HG02981 (cell line): ENCODE measurements at regions not wholly inside any gene's neighbourhood (a gene's known extent, or its start where the extent isn't known, plus 50 kb on each side); places are given as distances from the start of the nearest gene placed in this dataset.
A peak's percentile ranks its signal among the peaks of the same experiment; 100 is the strongest.

Experiments used
- ATAC-seq: cut with Tn5 transposase; IDR thresholded peaks from one replicate; pipeline ENCODE4 v1.9.1; 2021; ENCODE audit warnings: mild to moderate bottlenecking, moderate library complexity; ENCODE audit not compliant: unreplicated experiment

DNA sequence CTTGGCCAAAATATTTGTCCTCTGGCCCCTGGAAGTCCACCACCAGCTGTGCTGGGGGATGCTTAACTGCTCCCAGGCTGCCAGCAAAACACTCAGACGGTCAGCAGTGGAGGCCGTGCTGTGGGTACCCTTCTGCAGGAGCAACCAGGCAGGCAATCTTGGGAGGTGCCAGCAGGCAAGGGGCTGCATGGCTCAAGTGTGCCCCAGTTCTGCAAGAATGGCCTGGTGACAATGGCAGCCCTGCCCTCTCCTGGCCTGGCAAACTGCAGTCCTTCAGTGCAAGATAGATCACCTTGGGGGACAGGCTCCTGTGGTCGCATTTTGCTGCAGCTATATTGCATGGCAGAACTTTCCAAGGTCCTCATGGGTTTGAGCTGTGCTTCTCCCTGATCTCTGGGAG lies 728.3 kb downstream of the TMTC2 start:
- no peak for ATAC-seq

DNA sequence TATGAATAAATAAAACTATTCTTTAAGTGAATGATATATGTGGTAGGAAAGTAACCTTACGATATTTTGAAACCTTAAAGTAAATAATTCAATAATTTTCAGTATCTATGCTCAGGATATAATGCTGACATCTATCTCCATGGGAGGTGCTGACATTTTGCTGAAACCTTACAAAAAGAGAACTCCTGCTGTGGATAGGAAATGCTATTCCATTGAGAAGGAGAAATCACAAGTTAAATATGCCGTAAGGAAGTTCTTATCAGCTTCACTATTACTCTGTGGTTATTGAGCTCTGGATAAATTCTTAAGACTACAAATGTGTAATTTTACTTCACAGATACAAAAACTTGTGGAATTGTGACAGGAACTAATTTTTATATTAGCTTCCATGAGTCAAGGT lies 722.1 kb downstream of the TMTC2 start:
- no peak for ATAC-seq

DNA sequence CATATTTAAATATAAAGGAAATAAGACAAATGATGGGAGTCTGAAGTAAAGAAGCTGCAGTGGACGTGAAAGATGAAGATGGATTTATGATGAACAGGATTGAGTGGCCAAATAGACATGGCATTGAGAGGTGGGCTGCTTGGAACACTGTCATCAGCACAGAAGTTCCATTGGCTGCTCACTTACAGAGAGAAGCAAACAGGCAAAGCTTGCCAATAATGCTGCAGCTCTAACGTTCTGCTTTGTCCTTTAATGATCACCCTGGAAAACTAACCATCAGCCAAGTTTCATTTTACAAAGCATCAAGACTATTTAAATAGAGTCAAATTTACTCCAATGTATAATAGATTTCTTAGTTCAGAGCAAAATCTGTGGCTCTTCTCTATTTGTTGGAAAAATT lies 721.4 kb downstream of the TMTC2 start:
- ATAC-seq, result no peak

DNA sequence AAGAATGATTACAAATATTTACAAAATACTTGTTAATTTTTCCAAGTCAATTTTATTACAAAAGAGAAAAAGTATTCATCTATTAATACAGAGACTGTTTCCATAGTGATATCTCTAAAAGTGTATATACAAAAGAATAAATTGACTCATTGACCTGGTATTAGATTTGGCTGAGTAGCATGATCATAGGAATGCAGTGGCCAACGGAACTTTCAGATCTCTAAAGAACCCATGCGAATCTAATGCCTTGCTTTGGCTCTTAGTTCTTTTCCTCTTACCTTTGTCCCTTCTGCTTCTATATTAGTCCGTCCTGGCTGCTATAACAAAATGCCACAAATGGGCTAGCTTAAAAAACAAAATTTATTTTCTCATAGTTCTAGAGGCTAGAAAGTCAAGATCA lies 717.8 kb downstream of the TMTC2 start:
- ATAC-seq, result no peak

DNA sequence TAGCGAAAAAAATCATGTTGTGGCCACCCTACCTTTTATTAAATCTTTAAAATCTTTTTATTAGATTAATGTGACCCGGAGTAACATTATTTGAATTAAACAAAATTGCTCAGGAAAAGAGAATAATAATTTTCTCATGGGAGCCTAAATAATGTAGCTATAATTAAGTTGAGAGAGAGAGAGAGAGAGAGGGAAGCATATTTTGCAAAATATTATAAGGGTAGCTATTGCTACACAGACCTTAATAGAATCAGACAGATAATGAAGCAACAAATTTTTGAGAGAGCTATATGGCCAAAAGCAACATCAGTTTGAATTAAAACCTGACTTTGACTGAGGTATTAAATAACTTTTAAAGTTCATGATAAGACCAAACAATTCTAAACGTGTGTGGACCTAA lies 703.5 kb downstream of the TMTC2 start:
- ATAC-seq, result no peak

DNA sequence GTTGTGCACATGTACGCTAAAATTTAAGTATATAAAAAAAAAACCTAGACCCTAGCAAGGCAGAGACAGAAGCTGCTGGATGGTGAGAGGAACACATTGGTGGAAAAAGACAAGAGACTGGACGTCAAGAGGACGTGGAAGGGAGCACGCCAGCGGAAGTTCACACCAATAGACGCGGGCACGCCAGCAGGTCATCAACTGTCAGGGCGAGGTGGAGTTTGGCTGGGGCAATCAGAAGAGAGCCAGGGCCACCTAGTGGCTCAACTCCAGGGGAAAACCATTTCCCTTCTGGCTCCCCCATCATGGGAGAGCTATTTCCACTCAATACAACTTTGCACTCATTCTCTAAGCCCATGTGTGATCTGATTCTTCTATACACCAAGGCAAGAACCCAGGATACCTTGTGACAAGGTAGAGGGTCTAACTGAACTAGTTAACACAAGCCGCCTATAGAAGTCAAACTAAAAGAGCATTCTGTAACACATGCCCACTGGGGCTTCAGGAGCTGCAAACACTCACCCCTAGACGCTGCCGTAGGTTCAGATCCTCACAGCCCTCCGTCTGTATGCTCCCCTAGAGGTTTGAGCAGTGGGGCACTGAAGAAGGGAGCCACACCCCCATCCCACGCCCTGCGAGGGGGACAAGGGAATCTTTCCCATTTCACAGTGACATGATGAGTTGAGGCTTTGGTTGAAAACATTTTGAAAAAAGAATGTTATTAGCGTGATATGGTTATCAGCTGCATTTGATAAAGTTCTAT lies 702.7 kb downstream of the TMTC2 start:
- ATAC-seq, result no peak

DNA sequence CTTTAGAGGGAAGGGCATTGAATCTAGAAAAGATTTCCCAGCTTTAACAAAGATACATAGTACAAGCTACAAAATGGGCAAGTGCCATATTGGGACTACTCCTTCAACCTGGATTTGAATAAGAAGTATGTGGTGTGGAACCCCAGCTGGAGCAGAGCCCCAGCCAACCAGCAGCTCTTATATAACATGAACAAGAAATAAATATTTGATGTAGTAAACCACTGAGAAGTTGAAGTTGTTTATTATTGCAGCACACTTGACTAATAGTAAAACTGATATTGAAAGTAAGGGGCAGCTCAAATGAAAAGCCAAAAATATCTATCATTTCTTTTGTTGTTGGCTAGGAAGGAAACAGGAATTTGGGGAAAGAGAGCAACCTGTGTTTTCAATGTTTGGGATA lies 701.8 kb downstream of the TMTC2 start:
- ATAC-seq, result peak; percentile 67

DNA sequence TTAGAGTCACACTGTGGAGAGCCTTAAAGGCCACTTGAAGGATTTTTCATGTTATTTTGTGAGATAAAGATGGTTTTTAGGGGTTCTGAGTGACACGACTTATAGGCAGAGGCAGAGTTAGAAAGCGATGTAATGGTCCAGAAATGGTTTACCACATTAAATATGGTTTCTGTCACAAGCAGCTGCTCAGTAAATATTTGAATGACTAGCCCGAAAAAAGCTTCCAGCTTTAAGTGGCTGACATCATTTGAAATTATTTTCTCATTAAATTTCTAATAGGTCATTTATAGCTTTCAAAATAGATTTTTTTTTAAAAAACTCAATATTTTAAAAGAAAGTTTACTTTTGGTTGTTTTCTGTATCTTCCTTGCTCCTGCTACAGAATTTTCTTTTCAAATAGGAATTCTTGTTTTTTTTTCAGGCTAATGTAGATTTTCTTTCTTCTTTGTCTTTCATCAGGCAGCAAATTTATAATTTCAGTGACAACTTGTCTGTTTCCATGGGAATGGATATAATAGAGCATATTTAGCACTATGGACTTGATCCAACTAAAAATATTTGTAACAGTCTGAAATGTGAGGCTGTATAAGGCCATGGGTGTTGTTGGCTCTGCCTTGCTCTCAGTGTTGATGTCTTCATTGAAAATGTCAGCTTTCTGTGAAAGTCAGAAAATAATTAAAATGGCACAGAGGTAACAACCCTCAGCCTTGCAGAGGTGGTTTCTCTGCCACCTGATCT lies 700.0 kb downstream of the TMTC2 start:
- ATAC-seq, result no peak

DNA sequence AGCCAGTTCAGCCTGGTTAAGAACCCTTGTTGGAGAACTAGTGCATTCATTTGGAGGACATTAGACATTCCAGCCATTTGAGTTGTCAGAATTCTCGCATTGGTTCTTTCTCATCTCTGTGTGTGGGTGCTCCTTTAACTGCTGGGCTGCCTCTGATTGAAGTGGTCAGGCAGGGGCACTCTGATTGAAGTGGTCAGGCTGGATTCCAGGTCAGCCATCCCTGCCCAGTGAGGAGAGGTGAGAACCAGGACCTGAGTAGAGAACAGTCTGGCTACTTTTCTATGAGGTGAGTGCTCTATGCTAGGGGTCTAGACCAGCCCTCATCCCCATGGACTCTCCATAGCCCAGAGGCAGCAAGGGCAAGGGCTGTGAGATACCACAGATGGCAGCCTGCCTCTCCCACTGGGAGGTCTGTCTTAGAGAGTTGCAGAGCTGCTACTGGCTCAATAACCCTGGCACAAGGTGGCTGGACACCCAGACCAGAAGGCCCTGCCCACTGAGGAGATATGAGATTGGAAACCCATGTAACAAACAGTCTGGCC lies 691.6 kb downstream of the TMTC2 start:
- no peak for ATAC-seq

DNA sequence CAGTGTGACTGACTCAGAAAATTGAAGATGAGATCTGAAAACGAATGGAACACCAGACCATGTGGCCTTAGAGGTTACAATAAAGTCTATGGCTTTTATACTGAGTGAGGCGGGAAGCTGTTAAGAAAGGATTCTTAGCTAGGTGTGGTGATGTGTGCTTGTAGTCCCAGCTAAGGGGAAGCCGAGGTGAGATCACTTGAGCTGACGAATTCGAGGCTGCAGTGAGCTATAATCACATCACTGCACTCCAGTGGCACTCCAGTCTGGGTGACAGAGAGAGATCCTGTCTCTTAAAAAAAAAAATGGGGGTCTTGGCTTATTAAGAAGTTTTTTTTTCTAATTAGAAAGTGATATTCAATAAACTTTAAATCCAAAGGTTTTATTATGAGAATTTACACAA lies 678.6 kb downstream of the TMTC2 start:
- ATAC-seq, result no peak

DNA sequence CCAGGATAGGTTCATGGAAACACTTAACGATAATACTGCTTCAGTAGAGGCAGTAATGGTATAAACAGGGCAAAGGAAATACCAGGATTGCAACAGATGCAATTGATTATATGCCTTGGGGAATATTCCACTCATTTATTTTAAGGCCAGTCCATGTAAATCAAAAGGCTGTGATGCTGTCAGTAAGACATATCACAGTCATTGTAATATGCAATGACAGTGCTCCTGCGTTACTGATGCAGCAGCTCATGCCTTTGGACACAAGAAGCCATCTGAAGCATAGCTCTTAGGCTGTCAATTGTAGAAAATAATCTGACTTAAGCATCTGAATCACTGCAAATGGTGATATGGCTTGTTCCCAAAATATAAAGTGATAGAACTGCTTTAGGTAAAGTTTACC lies 674.8 kb downstream of the TMTC2 start:
- ATAC-seq, result no peak

DNA sequence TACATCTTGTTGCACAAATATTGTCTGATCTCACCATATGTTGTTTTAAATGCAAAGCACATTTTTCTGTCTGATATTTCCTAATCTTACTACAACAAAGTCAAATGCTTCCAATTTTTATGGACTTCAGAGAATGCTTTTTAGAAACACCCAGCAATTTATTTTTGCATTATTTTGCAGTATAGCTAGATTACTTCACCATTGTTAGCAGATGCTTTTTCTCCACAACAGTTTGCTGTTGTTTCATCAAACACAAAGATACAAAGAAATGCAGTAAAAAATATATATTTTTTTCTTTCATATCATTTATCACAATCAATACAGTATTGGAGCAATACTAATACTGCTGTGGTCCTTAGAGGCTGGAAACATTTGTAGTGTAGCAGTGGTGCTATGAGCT lies 674.4 kb downstream of the TMTC2 start:
- no peak for ATAC-seq

DNA sequence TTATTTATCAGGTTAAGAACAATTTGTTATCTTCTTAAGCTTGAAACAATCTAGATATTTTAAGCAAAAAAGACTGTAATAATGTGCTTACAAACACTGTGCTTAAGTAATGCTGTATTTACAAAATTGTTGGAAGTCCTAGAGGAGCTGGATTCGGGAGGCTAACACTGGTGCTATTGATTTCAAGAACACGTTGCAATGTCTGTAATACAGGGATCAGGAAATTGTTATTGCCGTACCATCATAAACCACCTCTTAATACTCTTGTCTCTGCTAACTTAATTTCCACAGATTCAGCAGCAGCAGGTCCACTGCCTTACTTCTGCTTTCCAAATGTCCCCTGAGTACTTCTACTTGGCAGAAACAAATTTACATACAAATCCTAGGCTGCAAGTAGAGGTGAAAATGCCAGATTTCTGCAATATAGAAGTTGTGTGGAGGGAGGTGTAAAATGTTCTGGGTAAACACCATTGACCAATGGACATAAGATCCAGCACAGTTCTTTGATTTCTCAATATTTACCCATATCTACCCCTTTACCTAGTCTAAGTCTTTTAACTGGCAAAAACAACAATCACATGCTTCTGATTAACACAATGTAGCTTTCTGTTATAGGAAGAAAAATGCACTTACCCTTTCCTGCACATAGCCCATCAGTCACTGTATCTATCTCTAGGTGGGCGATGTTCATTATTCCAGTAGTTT lies 663.4 kb downstream of the TMTC2 start:
- ATAC-seq, result no peak

DNA sequence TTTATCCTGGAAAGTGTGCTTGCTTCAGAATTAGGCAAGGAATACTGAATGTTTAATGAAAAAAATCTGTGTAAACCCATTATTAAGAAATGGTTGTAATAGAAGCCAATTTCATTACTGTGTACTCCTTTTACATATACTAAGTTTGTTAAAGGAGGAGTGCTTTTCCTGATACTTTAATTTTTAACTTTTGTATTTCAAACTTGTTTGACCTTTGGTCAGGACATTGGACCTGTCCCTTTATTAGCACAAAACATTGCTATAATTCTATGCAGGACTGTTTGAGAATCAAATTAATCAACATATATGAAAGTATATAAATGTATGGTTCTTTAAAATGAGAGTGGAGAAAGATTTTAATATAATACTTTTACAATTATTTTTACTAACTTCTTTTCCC lies 659.6 kb downstream of the TMTC2 start:
- no peak for ATAC-seq

DNA sequence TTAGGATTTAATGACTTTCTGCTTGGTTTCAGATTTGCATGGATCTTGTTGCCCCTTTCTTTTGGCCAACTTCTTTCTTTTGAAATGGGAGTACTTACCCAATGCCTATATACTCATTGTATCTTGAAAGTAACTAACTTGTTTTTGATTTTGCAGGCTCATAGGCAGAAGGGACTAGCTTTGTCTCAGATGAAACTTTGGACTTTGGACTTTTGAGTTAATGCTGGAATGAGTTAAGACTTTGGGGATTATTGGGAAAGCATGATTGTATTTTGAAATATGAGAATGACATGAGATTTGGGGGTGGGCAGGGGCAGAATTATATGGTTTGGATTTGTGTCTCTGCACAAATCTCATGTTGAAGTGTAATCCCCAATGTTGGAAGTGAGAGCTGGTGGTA lies 657.1 kb downstream of the TMTC2 start:
- no peak for ATAC-seq

DNA sequence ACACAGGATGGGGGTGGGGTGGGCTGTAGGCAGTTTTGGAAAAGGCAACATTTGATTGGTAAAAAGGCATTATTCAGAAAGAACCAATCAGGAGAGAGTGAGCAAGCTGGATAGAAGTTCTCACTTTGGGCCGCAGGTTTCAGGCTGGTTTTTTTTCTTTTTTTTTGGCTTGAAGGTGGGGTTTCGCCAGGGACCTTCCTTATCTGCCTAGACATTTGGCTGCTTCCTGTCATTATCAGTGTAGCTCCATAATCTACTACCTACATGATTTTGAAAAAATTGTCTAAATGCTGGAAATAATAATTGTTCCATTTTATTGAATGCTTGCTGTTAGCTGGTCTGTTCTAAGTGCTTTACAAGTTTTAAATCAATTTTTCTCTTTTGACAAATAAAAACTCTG lies 649.0 kb downstream of the TMTC2 start:
- ATAC-seq, result no peak

DNA sequence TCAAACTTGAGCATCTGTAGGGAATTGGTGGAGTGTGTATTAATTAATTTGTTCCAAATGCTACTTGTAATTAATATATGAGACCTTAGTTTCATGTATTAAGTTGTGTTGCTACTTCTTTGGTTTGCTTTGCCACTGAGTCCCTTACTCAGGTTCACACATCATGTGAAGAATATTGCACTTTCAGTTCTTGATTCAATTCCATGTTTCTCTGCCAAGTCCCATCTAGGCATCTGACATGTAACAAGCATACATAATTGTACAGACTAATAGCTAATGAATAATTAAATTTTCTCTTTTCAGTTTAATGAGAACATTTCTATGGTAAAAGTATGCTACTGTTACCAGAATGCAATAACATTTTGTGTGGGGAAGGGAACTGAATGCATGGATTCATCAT lies 640.0 kb downstream of the TMTC2 start:
- no peak for ATAC-seq

DNA sequence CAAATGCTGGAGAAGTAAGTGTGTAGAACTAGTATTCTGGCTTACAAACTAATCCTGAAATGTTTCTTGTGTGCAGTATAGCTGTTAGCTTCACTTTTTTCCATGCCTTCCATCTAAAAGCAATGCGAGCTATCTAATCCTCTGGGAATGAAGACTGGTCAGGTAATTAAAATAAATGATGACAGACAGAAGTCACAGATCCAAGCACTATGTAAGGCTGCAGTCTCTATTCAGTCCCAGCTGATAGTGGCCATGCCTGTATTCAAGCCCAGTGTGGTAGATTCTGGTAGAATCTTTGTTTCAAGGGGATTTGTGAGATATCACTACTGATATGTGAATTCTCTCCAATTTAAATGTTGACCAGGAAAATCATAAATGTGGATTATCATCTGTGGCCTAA lies 637.2 kb downstream of the TMTC2 start:
- ATAC-seq, result no peak

DNA sequence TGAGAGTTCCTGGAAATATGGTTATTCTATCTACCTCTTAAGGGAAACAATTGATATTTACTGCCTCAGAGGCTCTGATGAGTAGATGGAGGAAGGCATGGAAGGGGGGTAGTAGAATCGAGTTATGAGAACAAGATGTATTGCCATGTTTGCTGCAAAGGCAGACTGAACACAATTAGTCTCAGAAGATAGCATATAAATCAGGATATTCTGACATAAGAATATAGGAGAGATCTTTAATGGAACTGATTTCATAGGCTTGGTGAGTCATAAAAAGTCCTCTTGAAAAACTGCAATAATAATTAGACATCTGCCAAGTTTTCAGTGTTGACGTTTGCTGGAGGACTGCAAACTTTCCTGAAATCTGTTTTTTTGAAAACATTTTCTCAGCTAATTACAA lies 636.1 kb downstream of the TMTC2 start:
- no peak for ATAC-seq

DNA sequence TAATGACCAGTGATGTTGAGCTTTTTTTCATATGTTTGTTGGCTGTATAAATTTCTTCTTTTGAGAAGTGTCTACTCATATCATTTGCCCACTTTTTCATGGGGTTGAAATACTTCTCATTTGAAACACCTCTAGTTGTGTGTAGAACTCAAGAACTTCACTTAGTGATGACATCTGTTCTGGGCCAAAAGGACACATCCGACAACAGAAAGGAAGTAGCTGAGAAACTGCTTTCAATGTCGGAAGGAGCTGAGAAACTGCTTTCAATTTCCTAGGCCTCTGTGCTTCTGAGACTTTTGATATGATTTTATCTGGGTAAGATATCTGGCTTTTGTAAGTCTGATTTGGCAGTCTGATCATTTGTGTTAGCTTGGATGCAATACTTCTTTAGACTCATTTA lies 635.3 kb downstream of the TMTC2 start:
- ATAC-seq, result no peak

DNA sequence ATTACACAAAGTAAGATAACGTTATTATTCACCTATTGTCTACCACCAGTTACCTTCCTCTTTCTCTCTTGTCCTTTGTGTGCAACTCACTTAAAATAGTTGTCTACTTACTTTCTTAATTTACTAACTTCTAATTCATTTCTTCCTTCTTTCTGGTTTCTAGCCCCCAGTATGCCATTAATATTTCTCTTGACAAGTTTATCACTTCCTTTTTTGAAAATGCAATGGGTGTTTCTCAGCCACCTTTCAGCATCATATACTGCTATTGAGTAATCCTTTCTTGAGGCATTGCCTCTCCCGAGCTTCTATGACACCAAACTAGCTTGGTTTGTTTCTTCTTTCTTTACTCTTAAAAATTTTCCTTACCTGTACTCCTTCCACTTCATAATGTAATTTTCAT lies 633.6 kb downstream of the TMTC2 start:
- no peak for ATAC-seq
